Pancreas (tissue), 10 donors: ENCODE measurements at regions not wholly inside any gene's neighbourhood (a gene's known extent, or its start where the extent isn't known, plus 50 kb on each side); places are given as distances from the start of the nearest gene placed in this dataset.

ENCODE experiments used
- ATAC-seq, 4 donors: fragments of 200-7000 bp; cut with Tn5 transposase; one replicate each; pipeline versions ENCODE4 v1.8.0 to v1.9.1; 2020; ENCODE audit warnings: mild to moderate bottlenecking in 4 of 4, moderate library complexity in 4 of 4
- DNase-seq, 6 donors: peaks; one replicate each; pipeline ENCODE4 v3.0.0-alpha.2; 2020
- FAIRE-seq: peaks from 2 replicates; lab custom pipeline; 2012; peaks lifted over from hg19 to GRCh38; lab: Jason Lieb, UNC
- H3K27ac ChIP-seq, 4 donors: fragments of 200-600 bp; sonication (generic); 1 replicate in 3 of 4; 2 replicates in 1 of 4; pipeline versions ENCODE4 v1.5.0 to v1.8.0; 2020
- H3K27me3 ChIP-seq, 4 donors: fragments of 200-600 bp; one replicate each; pipeline ENCODE4 v1.8.0; 2021
- H3K36me3 ChIP-seq, 3 donors: fragments of 200-600 bp; sonication (generic) in 1 of 3; one replicate each; pipeline versions ENCODE4 v1.5.0 to v1.8.0; 2020 to 2021
- H3K4me1 ChIP-seq, 3 donors: fragments of 200-600 bp; one replicate each; pipeline ENCODE4 v1.8.0; 2021
- H3K4me3 ChIP-seq, 4 donors: fragments of 200-600 bp; sonication (generic) in 2 of 4; one replicate each; pipeline versions ENCODE4 v1.5.0 to v1.8.0; 2020 to 2021
- H3K9me3 ChIP-seq, 4 donors: fragments of 200-600 bp; one replicate each; pipeline ENCODE4 v1.8.0; 2021
- CTCF ChIP-seq, 4 donors: fragments of 200-600 bp; sonication (generic) in 3 of 4; IDR thresholded peaks; one replicate each; pipeline versions ENCODE4 v1.5.0 to v1.8.0; 2021; ENCODE audit warnings: antibody characterized with exemption in 4 of 4
- WGBS, 2 donors: extraction: QIAGEN DNeasy Blood & Tissue Kit; methylation state at CpG; one replicate each; pipeline ENCODE4 v1.1.7; 2013; 5-methylcytosine and 5-hydroxymethylcytosine counted together
- intact Hi-C, 3 donors: fragments of 100-400 bp; cut with DNase I; formaldehyde crosslinking; loops; one replicate each; pipeline versions ENCODE4 v1.11.1 to v1.14.2; 2022
- donor health status: healthy with polysubstance abuse.
- donor health status: DM: no; HTN: no; CAD: no; lungs with moderate emphysema.
- donor health status: DM: no; HTN: no; CAD: no.
- donor health status: control.
- donor health status: control.
- donor health status: Bipolar disorder and iron deficiency.
- donor health status: DM: yes; HTN: yes; CAD: no.
- donor health status: DM: no; HTN: no; CAD: no.
- donor health status: DM: no; HTN: no; CAD: no.
- donor health status: DM: yes; HTN: yes; CAD: no.

- DNase-seq, result no peak
- ATAC-seq, result no peak
- Histone ChIP-seq H3K4me1 (no peaks in the 10 kb centered on the region), H3K27me3 (no peaks in the 10 kb centered on the region), H3K36me3 (no peaks in the 10 kb centered on the region), H3K4me3 (no peak overlapping the region), H3K27ac (no peak overlapping the region), H3K9me3 (no peaks in the 10 kb centered on the region)
- no peak for FAIRE-seq
- intact Hi-C loops, result no loop called here
- no peak for TF ChIP-seq CTCF (IDR thresholded peaks at IDR 0.05)
These were observed 626.8 kb upstream of the ZEB2 start for GRCh38 chr2:145146691-145147090.

- Histone ChIP-seq H3K4me1 (no peaks in the 10 kb centered on the region), H3K27ac (no peak overlapping the region), H3K4me3 (no peak overlapping the region), H3K27me3 (no peaks in the 10 kb centered on the region), H3K36me3 (no peaks in the 10 kb centered on the region), H3K9me3 (no peaks in the 10 kb centered on the region)
- ATAC-seq, result no peak
- TF ChIP-seq CTCF (IDR thresholded peaks at IDR 0.05), result no peak
- FAIRE-seq, result no peak
- 93 to 95% methylated on average over 3 of the region's 3 CpGs for WGBS, 2 donors
- intact Hi-C loops, result no loop called here
- no peak for DNase-seq
These were observed 624.3 kb upstream of the ZEB2 start for GRCh38 chr2:145144131-145144728.

- WGBS, 2 donors, result 64 to 74% methylated on average over 2 of the region's 2 CpGs
- Histone ChIP-seq H3K4me1 (peaks cover 0 to 6% (median 0%) of the 10 kb centered on the region in 3 donors), H3K36me3 (no peaks in the 10 kb centered on the region), H3K9me3 (no peaks in the 10 kb centered on the region), H3K4me3 (no peak overlapping the region), H3K27ac (no peak overlapping the region), H3K27me3 (no peaks in the 10 kb centered on the region)
- no peak for TF ChIP-seq CTCF (IDR thresholded peaks at IDR 0.05)
- no peak for DNase-seq
- intact Hi-C loops, result no loop called here
- no peak for ATAC-seq
- FAIRE-seq, result no peak
These were observed 622.1 kb upstream of the ZEB2 start for GRCh38 chr2:145141981-145142380.

- 73 to 76% methylated on average over 4 of the region's 4 CpGs for WGBS, 2 donors
- DNase-seq, result no peak
- ATAC-seq, result no peak
- Histone ChIP-seq H3K4me1 (peaks cover 0 to 6% (median 0%) of the 10 kb centered on the region in 3 donors), H3K27me3 (no peaks in the 10 kb centered on the region), H3K4me3 (no peak overlapping the region), H3K27ac (no peak overlapping the region), H3K9me3 (no peaks in the 10 kb centered on the region), H3K36me3 (no peaks in the 10 kb centered on the region)
- TF ChIP-seq CTCF (IDR thresholded peaks at IDR 0.05), result no peak
- intact Hi-C loops, result no loop called here
- FAIRE-seq, result no peak
These were observed 620.7 kb upstream of the ZEB2 start for GRCh38 chr2:145140658-145141057.

GRCh38 chr2:145138626-145139025, 618.7 kb upstream of the ZEB2 start:
- TF ChIP-seq CTCF (IDR thresholded peaks at IDR 0.05), result no peak
- no peaks in the 10 kb centered on the region for H3K36me3 ChIP-seq
- WGBS, 2 donors, result 78 to 80% methylated on average over 2 of the region's 2 CpGs
- no peak for DNase-seq
- no peaks in the 10 kb centered on the region for H3K27me3 ChIP-seq
- H3K9me3 ChIP-seq, result no peaks in the 10 kb centered on the region
- H3K27ac ChIP-seq, result no peak overlapping the region
- intact Hi-C loops, result no loop called here
- peaks cover 0 to 6% (median 0%) of the 10 kb centered on the region in 3 donors for H3K4me1 ChIP-seq
- ATAC-seq, result no peak
- no peak for FAIRE-seq
- no peak overlapping the region for H3K4me3 ChIP-seq
